Fibroblast of skin of back (primary cell): ENCODE measurements at regions not wholly inside any gene's neighbourhood (a gene's known extent, or its start where the extent isn't known, plus 50 kb on each side); places are given as distances from the start of the nearest gene placed in this dataset.

Experiments used
- DNase-seq: peaks from one replicate; pipeline ENCODE4 v3.0.0-alpha.2; 2013

GRCh38 chr5:124644582-124644981 is 101.9 kb downstream of the ZNF608 start:
- DNase-seq = no peak

GRCh38 chr5:124644138-124644537 is 102.3 kb downstream of the ZNF608 start:
- DNase-seq = peak; percentile 78

GRCh38 chr5:124643336-124643735 is 103.1 kb downstream of the ZNF608 start:
- no peak for DNase-seq

- DNase-seq = no peak
Observed at GRCh38 chr5:124642151-124642550, 104.3 kb downstream of the ZNF608 start.

GRCh38 chr5:124641154-124641792 is 105.2 kb downstream of the ZNF608 start:
- no peak for DNase-seq

- no peak for DNase-seq
Observed at GRCh38 chr5:124639095-124639665, 107.3 kb downstream of the ZNF608 start.

GRCh38 chr5:124637011-124637410 is 109.4 kb downstream of the ZNF608 start:
- DNase-seq = no peak

GRCh38 chr5:124634741-124635323 is 111.6 kb downstream of the ZNF608 start:
- DNase-seq = peak; percentile 34

- DNase-seq = peak; percentile 83
Observed at GRCh38 chr5:124634228-124634739, 112.2 kb downstream of the ZNF608 start.

- no peak for DNase-seq
Observed at GRCh38 chr5:124633209-124633608, 113.2 kb downstream of the ZNF608 start.

GRCh38 chr5:124631874-124632550 is 114.4 kb downstream of the ZNF608 start:
- peak; percentile 67 for DNase-seq

- DNase-seq = peak; percentile 81
Observed at GRCh38 chr5:124630767-124631704, 115.4 kb downstream of the ZNF608 start.

- peak; percentile 97 for DNase-seq
Observed at GRCh38 chr5:124628721-124629596, 117.5 kb downstream of the ZNF608 start.

GRCh38 chr5:124627815-124628595 is 118.4 kb downstream of the ZNF608 start:
- DNase-seq = peak; percentile 39

GRCh38 chr5:124626053-124626452 is 120.4 kb downstream of the ZNF608 start:
- no peak for DNase-seq

GRCh38 chr5:124623265-124623664 is 123.2 kb downstream of the ZNF608 start:
- no peak for DNase-seq

- DNase-seq = no peak
Observed at GRCh38 chr5:124622851-124623250, 123.6 kb downstream of the ZNF608 start.

- no peak for DNase-seq
Observed at GRCh38 chr5:124621279-124621678, 125.2 kb downstream of the ZNF608 start.

GRCh38 chr5:124620743-124621142 is 125.7 kb downstream of the ZNF608 start:
- DNase-seq = no peak

GRCh38 chr5:124619121-124619520 is 127.3 kb downstream of the ZNF608 start:
- DNase-seq = no peak
